ENCODE measurements at regions not wholly inside any gene's neighbourhood (a gene's known extent, or its start where the extent isn't known, plus 50 kb on each side); places are given as distances from the start of the nearest gene placed in this dataset.

GRCh38 chr5:103801681-103802080 is 239.1 kb upstream of the NUDT12 start:
- no peaks in the 10 kb centered on the region for H3K9me3 ChIP-seq (replicated peaks; ENCODE audit: control insufficient read depth, low read depth, low read length)
- no peaks in the 10 kb centered on the region for H3K27me3 ChIP-seq (ENCODE audit: control insufficient read depth, insufficient read depth, low read length)
- H3K4me1 ChIP-seq (ENCODE audit: control insufficient read depth, insufficient read depth, low read length), result no peaks in the 10 kb centered on the region
- H3K36me3 ChIP-seq (ENCODE audit: control insufficient read depth, insufficient read depth, low read length), result no peaks in the 10 kb centered on the region
- WGBS (ENCODE audit: insufficient coverage), result no CpG with 5 or more reads among the region's 1 CpG
- no peak for DNase-seq
- H3K27ac ChIP-seq (ENCODE audit: low read length), result no peak overlapping the region
- no peak overlapping the region for H3K4me3 ChIP-seq (ENCODE audit: low read length)

GRCh38 chr5:103800741-103801495 is 238.3 kb upstream of the NUDT12 start:
- Histone ChIP-seq H3K36me3 (ENCODE audit: control insufficient read depth, insufficient read depth, low read length) (no peaks in the 10 kb centered on the region), H3K27ac (ENCODE audit: low read length) (no peak overlapping the region), H3K4me3 (ENCODE audit: low read length) (no peak overlapping the region), H3K27me3 (ENCODE audit: control insufficient read depth, insufficient read depth, low read length) (no peaks in the 10 kb centered on the region), H3K9me3 (replicated peaks; ENCODE audit: control insufficient read depth, low read depth, low read length) (no peaks in the 10 kb centered on the region), H3K4me1 (ENCODE audit: control insufficient read depth, insufficient read depth, low read length) (no peaks in the 10 kb centered on the region)
- peak; percentile 53 for DNase-seq
- WGBS (ENCODE audit: insufficient coverage), result no CpG with 5 or more reads among the region's 2 CpGs

- Histone ChIP-seq H3K4me1 (ENCODE audit: control insufficient read depth, insufficient read depth, low read length) (no peaks in the 10 kb centered on the region), H3K27me3 (ENCODE audit: control insufficient read depth, insufficient read depth, low read length) (no peaks in the 10 kb centered on the region), H3K9me3 (replicated peaks; ENCODE audit: control insufficient read depth, low read depth, low read length) (peaks cover 27% of the 10 kb centered on the region), H3K4me3 (ENCODE audit: low read length) (no peak overlapping the region), H3K36me3 (ENCODE audit: control insufficient read depth, insufficient read depth, low read length) (no peaks in the 10 kb centered on the region), H3K27ac (ENCODE audit: low read length) (no peak overlapping the region)
- no peak for DNase-seq
Measured at GRCh38 chr5:103793595-103794182, 231.1 kb upstream of the NUDT12 start.

DNA sequence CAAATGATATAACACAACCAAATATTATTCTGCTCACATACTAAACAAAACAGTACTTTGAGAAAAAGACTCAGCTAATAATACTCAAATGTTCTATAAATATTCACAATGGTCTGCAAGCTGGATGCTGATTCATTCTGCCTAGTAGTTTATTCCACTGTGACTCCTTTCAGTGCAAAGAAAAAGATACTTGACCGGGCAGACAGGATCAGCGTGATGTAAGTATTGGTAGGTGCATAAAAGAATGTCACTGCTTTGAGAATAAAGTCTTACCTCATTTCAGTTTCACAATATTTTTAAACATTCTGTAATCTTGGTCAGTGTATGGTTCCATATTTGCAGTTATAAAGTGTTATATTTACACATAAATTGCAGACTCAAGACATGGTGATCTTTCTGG is 223.0 kb upstream of the NUDT12 start:
- H3K27me3 ChIP-seq (ENCODE audit: control insufficient read depth, insufficient read depth, low read length), result no peaks in the 10 kb centered on the region
- WGBS (ENCODE audit: insufficient coverage), result no CpG with 5 or more reads among the region's 2 CpGs
- peaks cover 5% of the 10 kb centered on the region for H3K9me3 ChIP-seq (replicated peaks; ENCODE audit: control insufficient read depth, low read depth, low read length)
- no peak overlapping the region for H3K4me3 ChIP-seq (ENCODE audit: low read length)
- no peaks in the 10 kb centered on the region for H3K4me1 ChIP-seq (ENCODE audit: control insufficient read depth, insufficient read depth, low read length)
- no peaks in the 10 kb centered on the region for H3K36me3 ChIP-seq (ENCODE audit: control insufficient read depth, insufficient read depth, low read length)
- peak; percentile 25 for DNase-seq
- no peak overlapping the region for H3K27ac ChIP-seq (ENCODE audit: low read length)

DNA sequence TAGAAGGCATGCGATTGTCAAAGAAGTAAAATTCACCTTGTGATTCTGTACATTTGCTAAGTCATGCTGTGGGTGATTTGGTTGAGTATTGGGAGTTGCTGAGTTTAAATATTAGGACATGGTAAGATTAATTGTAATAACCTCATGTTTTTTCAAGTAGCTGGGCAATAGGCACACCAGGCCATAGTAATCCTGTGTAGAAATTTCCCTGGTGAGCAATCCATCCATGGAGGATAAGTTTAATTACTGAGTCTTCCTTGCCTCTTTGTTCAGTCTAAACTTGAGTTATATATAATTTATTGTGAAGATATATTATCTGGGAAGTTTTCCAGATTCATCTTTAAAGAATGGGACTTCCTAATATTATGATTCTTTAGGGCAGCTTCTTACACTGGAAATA is 221.1 kb upstream of the NUDT12 start:
- Histone ChIP-seq H3K4me3 (ENCODE audit: low read length) (no peak overlapping the region), H3K9me3 (replicated peaks; ENCODE audit: control insufficient read depth, low read depth, low read length) (no peaks in the 10 kb centered on the region), H3K36me3 (ENCODE audit: control insufficient read depth, insufficient read depth, low read length) (no peaks in the 10 kb centered on the region), H3K27ac (ENCODE audit: low read length) (no peak overlapping the region), H3K4me1 (ENCODE audit: control insufficient read depth, insufficient read depth, low read length) (no peaks in the 10 kb centered on the region), H3K27me3 (ENCODE audit: control insufficient read depth, insufficient read depth, low read length) (no peaks in the 10 kb centered on the region)
- 86% methylated on average over 1 of the region's 1 CpG for whole genome bisulfite sequencing (ENCODE audit: insufficient coverage)
- DNase-seq, result no peak

DNA sequence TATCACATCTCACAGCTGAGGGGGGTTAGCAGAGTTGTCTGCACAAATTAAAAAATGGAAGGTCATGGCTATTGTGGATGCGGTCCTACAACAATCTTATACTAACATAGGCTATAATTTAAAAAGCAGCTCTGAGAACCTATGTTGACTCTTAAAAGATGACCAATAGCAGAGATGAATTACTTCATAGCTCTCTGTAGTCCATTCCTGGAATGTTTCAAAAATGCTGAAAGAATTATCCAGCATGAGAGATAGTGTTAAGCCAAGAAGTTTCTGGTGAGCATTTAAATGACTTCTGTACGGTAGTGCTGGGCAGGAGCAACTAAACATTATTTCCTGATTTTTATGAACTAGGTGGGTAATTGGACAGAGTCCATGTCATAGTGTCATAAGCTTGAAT is 218.2 kb upstream of the NUDT12 start:
- no peaks in the 10 kb centered on the region for H3K36me3 ChIP-seq (ENCODE audit: control insufficient read depth, insufficient read depth, low read length)
- DNase-seq, result no peak
- H3K27ac ChIP-seq (ENCODE audit: low read length), result no peak overlapping the region
- H3K4me1 ChIP-seq (ENCODE audit: control insufficient read depth, insufficient read depth, low read length), result no peaks in the 10 kb centered on the region
- no peaks in the 10 kb centered on the region for H3K27me3 ChIP-seq (ENCODE audit: control insufficient read depth, insufficient read depth, low read length)
- no peak overlapping the region for H3K4me3 ChIP-seq (ENCODE audit: low read length)
- WGBS (ENCODE audit: insufficient coverage), result no CpG with 5 or more reads among the region's 2 CpGs
- H3K9me3 ChIP-seq (replicated peaks; ENCODE audit: control insufficient read depth, low read depth, low read length), result no peaks in the 10 kb centered on the region

- DNase-seq, result no peak
- H3K27me3 ChIP-seq (ENCODE audit: control insufficient read depth, insufficient read depth, low read length), result no peaks in the 10 kb centered on the region
- no CpG with 5 or more reads among the region's 1 CpG for WGBS (ENCODE audit: insufficient coverage)
- H3K9me3 ChIP-seq (replicated peaks; ENCODE audit: control insufficient read depth, low read depth, low read length), result no peaks in the 10 kb centered on the region
- no peaks in the 10 kb centered on the region for H3K36me3 ChIP-seq (ENCODE audit: control insufficient read depth, insufficient read depth, low read length)
- no peak overlapping the region for H3K27ac ChIP-seq (ENCODE audit: low read length)
- no peaks in the 10 kb centered on the region for H3K4me1 ChIP-seq (ENCODE audit: control insufficient read depth, insufficient read depth, low read length)
- no peak overlapping the region for H3K4me3 ChIP-seq (ENCODE audit: low read length)
Measured at GRCh38 chr5:103774721-103775120, 212.1 kb upstream of the NUDT12 start.

- no peaks in the 10 kb centered on the region for H3K4me1 ChIP-seq (ENCODE audit: control insufficient read depth, insufficient read depth, low read length)
- no peaks in the 10 kb centered on the region for H3K9me3 ChIP-seq (replicated peaks; ENCODE audit: control insufficient read depth, low read depth, low read length)
- H3K4me3 ChIP-seq (ENCODE audit: low read length), result no peak overlapping the region
- no peaks in the 10 kb centered on the region for H3K27me3 ChIP-seq (ENCODE audit: control insufficient read depth, insufficient read depth, low read length)
- H3K27ac ChIP-seq (ENCODE audit: low read length), result no peak overlapping the region
- no peak for DNase-seq
- WGBS (ENCODE audit: insufficient coverage), result no CpG with 5 or more reads among the region's 2 CpGs
- no peaks in the 10 kb centered on the region for H3K36me3 ChIP-seq (ENCODE audit: control insufficient read depth, insufficient read depth, low read length)
Measured at GRCh38 chr5:103772248-103772647, 209.7 kb upstream of the NUDT12 start.

DNA sequence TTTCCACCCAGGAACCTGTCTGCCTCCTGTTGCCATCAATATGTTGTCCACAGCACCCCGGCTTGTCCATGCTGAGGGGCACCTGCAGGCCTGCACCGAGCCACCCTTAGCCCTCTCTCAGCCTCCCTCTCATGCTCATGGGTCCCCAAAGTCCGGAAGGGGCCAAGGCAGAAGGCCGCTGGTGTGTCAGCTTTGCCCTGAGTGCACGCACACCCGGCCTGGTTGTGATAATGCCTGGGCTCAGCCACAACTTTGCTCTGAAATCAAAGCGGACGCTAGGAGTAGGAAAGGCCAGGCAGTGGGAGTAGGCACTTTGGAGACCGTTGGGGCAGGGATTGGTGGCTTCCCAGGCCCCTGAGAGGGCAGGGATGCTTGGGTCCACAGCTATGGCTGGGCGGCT is 201.8 kb upstream of the NUDT12 start:
- H3K36me3 ChIP-seq (ENCODE audit: control insufficient read depth, insufficient read depth, low read length), result no peaks in the 10 kb centered on the region
- H3K4me3 ChIP-seq (ENCODE audit: low read length), result no peak overlapping the region
- 87% methylated on average over 10 of the region's 10 CpGs for WGBS (ENCODE audit: insufficient coverage)
- H3K4me1 ChIP-seq (ENCODE audit: control insufficient read depth, insufficient read depth, low read length), result no peaks in the 10 kb centered on the region
- H3K27ac ChIP-seq (ENCODE audit: low read length), result no peak overlapping the region
- H3K27me3 ChIP-seq (ENCODE audit: control insufficient read depth, insufficient read depth, low read length), result no peaks in the 10 kb centered on the region
- H3K9me3 ChIP-seq (replicated peaks; ENCODE audit: control insufficient read depth, low read depth, low read length), result no peaks in the 10 kb centered on the region
- no peak for DNase-seq

- no CpG with 5 or more reads among the region's 2 CpGs for WGBS (ENCODE audit: insufficient coverage)
Measured at GRCh38 chr5:103758996-103759395, 196.4 kb upstream of the NUDT12 start.

GRCh38 chr5:103755974-103756373 is 193.4 kb upstream of the NUDT12 start:
- no peak for DNase-seq
- H3K4me1 ChIP-seq (ENCODE audit: control insufficient read depth, insufficient read depth, low read length), result no peaks in the 10 kb centered on the region
- no peak overlapping the region for H3K4me3 ChIP-seq (ENCODE audit: low read length)
- no peaks in the 10 kb centered on the region for H3K36me3 ChIP-seq (ENCODE audit: control insufficient read depth, insufficient read depth, low read length)
- no peaks in the 10 kb centered on the region for H3K27me3 ChIP-seq (ENCODE audit: control insufficient read depth, insufficient read depth, low read length)
- no peak overlapping the region for H3K27ac ChIP-seq (ENCODE audit: low read length)
- no peaks in the 10 kb centered on the region for H3K9me3 ChIP-seq (replicated peaks; ENCODE audit: control insufficient read depth, low read depth, low read length)

More at GRCh38 chr5:103758996-103759395, 196.4 kb upstream of the NUDT12 start:
- Histone ChIP-seq H3K4me1 (ENCODE audit: control insufficient read depth, insufficient read depth, low read length) (no peaks in the 10 kb centered on the region), H3K27ac (ENCODE audit: low read length) (no peak overlapping the region), H3K27me3 (ENCODE audit: control insufficient read depth, insufficient read depth, low read length) (no peaks in the 10 kb centered on the region), H3K36me3 (ENCODE audit: control insufficient read depth, insufficient read depth, low read length) (no peaks in the 10 kb centered on the region), H3K4me3 (ENCODE audit: low read length) (no peak overlapping the region), H3K9me3 (replicated peaks; ENCODE audit: control insufficient read depth, low read depth, low read length) (no peaks in the 10 kb centered on the region)
- no peak for DNase-seq

Data from muscle of leg (tissue), 3 donors.